Stimulated activated CD4-positive, alpha-beta T cell treated with anti-CD3 and anti-CD28 coated beads, Interleukin-2, amount 100 ng/mL, for 4 hours (primary cell): ENCODE measurements at regions not wholly inside any gene's neighbourhood (a gene's known extent, or its start where the extent isn't known, plus 50 kb on each side); places are given as distances from the start of the nearest gene placed in this dataset.

Source experiments
- DNase-seq: peaks from one replicate; pipeline ENCODE4 v3.0.0-alpha.2; 2020; ENCODE audit warnings: low read depth

DNA sequence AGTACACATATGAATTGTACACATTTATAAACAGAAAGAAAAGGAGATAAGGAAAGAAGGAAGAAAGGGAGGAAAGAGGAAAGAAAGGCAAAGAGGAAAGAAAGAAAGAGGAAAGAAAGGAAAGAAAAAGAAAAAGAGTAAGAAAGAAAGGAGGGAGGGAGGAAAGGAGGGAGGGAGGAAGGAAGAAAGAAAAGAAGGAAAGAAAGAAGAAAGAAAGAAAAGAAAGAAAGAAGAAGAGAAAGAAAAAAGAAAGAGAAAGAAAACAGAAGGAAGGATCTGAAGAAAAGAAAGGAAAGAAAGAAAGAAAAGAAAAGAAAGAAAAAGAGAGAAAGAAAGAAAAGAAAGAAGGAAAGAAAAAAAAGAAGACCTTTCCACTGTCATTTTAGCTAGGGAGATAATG is 571.4 kb upstream of the SALL1 start:
- DNase-seq = no peak

GRCh38 chr16:51719376-51719775 is 568.3 kb upstream of the SALL1 start:
- no peak for DNase-seq

- no peak for DNase-seq
Observed at GRCh38 chr16:51716195-51716594, 565.1 kb upstream of the SALL1 start.

DNA sequence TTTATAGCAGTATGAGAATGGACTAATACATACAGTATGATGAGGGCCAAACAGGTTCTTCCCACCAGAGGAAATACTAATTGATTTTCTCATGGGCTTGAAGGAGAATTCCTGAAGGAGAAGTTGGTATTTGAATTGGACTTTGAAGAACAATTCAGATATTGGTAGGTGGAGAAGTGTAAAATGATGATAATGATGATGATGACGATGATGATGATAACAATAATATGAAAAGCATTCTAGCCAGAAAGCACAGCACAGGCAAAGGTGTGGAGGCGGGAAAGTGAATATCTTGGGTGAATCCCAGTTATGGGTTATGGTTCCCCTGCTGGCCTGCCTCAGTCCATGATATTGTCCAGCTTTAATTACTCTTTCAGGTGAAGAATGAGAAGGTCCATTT is 562.4 kb upstream of the SALL1 start:
- no peak for DNase-seq

DNA sequence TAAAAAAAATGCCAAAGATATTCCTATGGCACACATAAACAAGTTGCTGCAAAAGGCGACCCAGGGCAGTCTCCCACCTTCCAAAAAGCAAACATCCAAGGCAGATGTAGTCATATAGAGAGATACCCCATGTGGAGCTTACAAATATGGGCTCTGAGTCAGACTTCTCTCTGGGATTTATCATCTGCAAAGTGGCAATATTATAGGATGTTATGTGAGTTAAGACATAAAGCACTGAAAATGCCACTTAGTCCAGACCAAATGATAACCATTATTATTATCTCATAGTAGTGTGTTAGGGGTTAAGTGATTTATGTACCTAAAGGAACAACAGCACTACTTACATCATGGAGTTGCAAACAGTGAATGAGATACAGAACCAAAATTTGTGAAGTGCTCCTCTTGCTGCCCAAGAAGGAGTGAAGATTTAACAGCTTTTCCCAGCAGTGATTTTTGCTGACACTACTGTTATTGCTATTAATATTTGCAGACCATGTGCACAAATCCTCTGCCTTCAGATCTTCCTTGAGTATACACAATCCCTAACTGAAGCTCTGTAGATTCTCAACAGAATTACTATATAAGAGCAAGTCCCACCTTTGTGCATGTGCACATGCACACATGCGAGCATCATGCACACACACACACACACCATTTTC is 560.0 kb upstream of the SALL1 start:
- no peak for DNase-seq

DNA sequence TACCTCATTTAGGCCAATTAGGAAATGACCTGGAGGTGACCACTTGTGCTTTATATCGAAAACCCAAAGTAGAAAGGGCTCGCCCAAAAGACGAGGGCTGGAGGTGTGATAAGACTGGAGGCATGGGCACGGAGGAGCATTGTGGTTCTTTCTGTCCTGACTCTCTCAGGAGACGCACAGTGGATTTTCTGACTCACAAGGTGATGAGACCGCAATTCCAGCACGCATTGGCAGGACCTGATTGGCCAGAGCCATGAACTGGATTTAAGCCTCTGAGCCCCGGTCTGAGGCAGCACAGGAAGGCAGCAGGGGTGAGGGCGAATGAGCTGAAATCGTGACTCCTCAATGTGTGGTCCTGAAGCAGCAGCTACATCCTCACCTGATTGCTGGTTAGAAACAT is 559.1 kb upstream of the SALL1 start:
- DNase-seq = no peak

DNA sequence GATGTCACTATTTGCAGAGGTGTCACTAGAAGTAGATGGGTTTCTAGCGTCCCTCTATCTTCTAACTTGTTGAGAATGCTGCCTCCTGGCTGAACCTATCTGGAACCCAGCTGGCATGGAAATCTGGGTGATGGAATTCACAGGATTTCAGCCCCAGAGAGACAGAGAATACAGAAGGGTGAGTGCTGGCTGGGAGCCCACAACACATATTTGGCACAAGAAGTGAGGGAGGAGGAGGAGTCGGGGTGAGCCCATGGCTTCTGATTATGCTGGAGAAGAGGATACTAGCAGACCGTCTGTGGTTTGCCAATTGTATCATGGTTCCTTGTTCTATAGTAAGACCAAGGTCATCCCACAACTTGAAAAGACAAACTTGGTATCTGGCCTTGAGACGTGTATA is 557.8 kb upstream of the SALL1 start:
- DNase-seq = no peak

- no peak for DNase-seq
Observed at GRCh38 chr16:51707666-51708065, 556.6 kb upstream of the SALL1 start.

DNA sequence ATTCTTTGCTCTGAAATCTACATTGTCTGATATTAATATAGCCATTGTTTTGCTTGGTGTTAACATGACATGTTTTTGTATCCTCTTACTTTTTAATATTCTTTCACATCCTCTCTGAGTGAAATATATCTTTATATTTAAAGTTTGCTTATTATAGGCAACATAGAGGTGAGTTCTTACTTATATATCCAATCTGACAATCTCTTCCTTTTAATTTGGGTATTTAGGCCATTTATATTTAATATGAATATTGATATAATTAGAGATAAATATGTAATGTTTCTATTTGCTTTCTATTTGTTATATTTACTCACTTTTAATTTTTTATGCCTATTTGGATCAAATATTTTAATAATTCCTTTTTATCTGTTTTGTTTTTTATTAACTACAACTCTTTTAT is 554.1 kb upstream of the SALL1 start:
- no peak for DNase-seq

GRCh38 chr16:51701025-51701424 is 550.0 kb upstream of the SALL1 start:
- DNase-seq = no peak

DNA sequence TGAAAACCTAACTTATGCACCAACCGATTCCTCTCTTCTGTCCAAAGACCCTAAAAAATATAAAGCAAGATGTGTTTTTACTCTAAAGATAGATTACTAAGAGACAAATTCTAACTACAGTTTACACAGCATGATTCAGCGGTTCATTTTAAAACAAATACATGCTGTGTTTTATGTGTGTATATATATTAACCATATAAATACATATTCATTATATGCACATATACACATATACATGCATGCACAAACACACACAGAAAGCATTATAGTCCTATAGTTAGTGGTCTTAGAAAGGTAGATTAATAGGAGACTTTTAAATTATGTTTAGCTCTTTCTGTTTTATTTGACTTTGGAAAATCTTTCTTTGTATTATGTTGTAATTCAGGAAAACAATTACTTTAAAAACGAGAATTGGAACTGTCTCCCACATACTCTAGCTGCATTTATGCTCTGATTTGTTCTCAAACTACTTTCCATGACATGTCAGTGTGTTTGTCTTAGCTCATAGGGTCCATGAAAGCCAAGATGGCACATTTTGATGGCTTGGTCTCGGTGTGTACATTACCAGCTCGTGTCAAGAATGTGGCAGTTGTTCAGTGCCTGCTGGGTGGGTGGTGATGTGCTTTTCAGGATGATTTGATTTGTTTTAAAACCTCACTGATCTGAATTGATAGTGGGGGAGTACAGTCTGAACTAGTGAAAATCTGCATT is 548.8 kb upstream of the SALL1 start:
- DNase-seq = no peak

DNA sequence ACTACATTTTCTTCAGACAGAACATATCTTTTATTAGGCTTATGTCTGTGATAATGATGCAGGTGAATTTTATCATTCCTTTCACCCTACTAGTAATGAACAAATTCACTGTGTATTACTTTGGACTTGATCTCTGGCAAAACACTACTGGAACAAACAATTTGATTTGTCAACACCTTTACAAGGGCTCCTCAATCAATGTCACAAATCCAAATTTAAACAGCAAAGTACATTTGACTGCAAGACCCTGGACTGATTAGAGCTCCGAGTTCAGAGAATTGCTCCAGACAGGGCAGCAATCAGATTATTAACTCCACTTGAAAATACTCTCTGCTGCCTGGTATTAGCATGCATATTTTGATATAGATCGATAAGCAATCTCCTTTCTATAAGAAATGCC is 547.6 kb upstream of the SALL1 start:
- DNase-seq = no peak

- DNase-seq = no peak
Observed at GRCh38 chr16:51697454-51697853, 546.4 kb upstream of the SALL1 start.

DNA sequence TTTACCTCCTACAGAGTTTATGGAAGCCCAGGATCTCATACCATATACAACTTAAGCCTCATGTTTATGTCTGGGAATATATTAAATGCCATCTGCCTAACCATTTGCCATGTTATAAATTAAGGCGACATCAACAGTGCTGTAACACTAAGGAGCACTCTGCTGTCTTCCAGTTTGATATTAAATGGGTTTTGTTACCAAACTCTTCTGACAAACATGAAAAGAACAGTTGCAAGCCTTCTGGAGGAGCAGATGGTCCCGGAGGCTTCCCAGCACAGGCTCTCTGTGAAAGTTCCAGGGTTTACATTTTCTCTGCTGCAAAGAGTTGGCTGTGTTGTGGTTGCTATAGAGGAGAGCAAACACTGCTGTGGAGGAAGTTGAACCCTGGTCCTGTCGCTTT is 545.3 kb upstream of the SALL1 start:
- DNase-seq = no peak

DNA sequence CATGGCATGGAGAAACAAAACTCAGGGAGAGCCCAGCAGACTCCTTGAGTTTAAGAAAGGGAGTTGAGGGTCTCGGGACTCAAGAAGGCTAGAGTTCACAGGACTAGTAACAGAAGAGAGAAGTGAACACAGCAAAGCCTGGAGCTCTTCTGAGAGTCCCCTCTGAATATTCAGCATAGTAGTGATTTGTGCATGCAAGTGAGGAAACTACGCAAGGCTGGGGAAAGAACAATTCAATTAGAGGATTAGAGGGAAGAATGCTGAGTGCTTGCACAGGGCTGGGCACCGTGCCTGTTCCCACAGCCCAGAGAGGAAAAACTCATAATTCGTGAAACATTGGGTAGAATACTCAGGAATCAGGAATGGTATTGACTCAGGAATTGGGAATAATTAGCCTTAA is 540.0 kb upstream of the SALL1 start:
- no peak for DNase-seq

- no peak for DNase-seq
Observed at GRCh38 chr16:51685498-51685897, 534.4 kb upstream of the SALL1 start.

DNA sequence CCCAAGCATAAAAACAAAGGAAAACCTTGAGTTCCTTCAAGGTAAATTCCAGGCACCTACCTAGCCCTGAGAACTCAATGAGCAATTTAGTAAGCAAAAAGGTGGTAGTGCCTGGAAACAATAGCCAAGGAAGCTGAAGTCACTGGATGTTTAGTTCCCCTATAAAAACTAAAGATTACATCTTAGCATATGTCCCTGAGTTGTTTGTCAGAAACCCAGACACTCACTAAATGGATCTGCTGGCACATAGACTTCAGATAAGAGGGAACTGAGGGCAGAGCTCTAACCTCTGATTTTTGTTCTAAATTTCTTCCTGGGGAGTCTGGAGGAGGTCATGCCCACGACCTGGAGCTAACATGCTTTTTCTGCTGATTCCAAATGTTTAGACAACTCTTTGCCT is 532.8 kb upstream of the SALL1 start:
- no peak for DNase-seq

DNA sequence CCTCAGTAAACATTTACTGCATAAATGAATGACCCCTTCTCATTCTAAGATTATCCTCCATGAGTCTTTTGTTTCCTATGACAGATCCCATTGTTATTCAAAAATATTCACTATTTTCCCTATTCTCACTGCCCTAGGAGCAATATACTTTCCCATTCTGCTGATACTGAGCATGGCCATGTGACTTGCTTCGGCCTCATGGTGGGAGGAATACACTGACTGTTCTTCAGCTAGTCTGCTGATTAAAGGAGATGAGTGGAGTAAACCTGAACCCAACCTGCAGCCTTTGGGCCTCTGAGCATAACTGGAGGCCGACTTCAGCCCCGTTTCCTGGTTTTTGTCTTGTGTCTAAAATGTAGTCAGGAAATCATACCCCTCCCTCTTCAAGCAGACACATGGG is 531.8 kb upstream of the SALL1 start:
- no peak for DNase-seq

DNA sequence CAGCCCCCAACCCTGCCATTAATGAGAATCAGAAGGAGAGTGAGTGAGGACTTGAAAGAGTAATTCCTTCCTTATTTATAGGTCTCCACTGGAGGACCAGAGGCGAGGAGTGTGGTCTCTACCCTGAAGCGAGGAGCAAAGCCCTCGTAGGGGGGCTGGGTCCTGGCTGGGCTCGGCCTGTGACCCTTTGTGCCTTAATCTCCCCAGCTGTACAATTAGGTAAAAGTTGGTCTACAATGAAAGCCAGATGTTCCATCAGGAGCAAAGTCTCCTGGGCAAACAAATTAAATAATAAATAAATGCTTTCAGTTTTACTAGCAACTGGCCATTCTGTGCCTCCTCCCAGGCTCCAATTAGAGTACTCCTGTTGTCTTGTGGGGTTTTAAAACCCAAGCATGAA is 523.5 kb upstream of the SALL1 start:
- no peak for DNase-seq

GRCh38 chr16:51670527-51670926 is 519.5 kb upstream of the SALL1 start:
- DNase-seq = no peak

- no peak for DNase-seq
Observed at GRCh38 chr16:51666821-51667220, 515.8 kb upstream of the SALL1 start.

DNA sequence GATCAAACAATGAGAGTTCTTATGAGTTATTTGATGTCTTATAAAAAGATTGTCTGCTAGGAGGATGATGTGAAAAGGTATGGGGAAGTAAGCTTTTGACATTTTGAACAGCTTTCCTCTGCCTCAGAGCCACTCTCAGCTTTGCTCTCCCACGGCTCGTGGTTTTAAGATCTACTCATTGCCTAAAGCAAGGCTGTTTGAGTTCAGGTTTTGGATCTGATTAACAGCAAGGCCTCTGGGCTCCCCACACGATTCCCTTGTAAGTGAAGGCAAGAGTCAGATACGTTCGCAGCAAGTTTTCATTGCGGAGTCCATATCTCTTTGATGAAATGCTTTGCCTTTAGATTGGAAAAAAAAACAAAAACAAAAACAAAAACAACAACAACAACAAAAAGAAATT is 515.0 kb upstream of the SALL1 start:
- DNase-seq = no peak

DNA sequence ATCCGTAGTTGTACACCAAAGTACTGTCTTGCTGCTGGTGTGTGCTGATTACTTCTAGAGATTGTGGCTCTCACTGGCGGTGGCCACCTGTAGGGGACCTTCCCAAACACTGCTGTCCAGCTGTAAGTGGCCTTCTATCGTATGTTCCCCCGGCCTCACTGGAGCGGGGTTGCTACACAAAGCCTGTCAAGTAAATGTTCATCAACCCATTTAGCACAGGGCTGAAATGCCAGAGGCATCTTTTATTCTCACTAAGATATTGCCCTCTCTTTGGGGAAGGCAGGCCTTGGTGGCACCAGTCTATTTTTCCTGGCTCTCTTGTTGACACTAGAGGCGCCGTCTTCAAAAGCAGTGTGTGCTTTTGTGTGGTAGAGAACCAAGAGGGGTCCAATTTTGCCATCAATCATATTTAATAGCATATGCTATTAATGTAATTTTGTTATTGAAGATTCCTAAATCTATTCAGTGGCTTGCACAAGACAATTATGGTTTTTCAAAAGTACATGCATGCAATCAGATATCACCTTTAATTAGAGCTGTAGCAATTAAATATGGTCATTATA is 514.4 kb upstream of the SALL1 start:
- DNase-seq = no peak

DNA sequence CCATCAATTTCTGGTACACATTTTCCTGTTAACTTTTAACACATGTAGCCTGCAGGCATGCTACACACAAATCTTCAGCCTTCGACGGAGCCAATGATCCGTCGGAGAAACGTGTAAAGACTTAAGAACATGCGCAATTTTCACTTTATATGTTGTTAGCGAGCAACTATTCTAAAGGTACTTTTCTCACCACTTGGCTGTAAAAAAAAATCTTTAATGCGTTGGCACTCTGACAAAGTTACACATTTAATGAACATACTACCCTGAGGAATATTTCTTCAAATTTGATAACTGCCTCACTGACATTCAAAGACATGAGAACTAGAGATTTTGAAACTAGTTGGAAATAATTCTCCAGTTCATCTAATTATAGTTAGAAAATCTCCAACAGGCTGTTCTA is 507.5 kb upstream of the SALL1 start:
- no peak for DNase-seq
